HL-60 (cell line): ENCODE measurements at regions not wholly inside any gene's neighbourhood (a gene's known extent, or its start where the extent isn't known, plus 50 kb on each side); places are given as distances from the start of the nearest gene placed in this dataset.

Source experiments
- CTCF ChIP-seq: IDR thresholded peaks from one replicate; pipeline ENCODE4 v1.5.1; 2011; ENCODE audit warnings: low read length, control low read depth, inconsistent platforms; ENCODE audit not compliant: insufficient read depth
- POLR2AphosphoS5 ChIP-seq: IDR thresholded peaks from 2 replicates; pipeline ENCODE4 v1.6.1; 2012; ENCODE audit warnings: low read depth

DNA sequence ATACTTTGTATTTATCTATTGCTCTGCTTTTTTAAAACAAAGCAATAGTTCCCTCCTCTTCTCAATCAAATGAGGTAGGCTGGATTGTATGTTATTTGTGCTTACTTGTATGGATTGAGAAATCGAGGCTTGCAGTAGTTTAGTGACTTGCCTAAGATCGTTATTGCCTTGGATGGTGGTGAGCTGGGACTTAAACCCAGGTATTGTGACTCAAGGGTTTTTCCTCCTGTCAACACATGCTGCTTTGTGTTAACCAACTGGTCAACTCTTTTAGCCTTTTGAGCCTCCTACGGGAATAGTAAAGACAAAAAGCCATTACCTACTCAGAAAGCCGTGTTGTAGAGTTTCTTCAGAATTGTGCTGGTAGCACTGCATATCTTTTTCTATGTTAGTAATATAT is 95.2 kb upstream of the THUMPD2 start:
- no peak for TF ChIP-seq POLR2AphosphoS5
- no peak for TF ChIP-seq CTCF
